ENCODE measurements at regions not wholly inside any gene's neighbourhood (a gene's known extent, or its start where the extent isn't known, plus 50 kb on each side); places are given as distances from the start of the nearest gene placed in this dataset.

DNA sequence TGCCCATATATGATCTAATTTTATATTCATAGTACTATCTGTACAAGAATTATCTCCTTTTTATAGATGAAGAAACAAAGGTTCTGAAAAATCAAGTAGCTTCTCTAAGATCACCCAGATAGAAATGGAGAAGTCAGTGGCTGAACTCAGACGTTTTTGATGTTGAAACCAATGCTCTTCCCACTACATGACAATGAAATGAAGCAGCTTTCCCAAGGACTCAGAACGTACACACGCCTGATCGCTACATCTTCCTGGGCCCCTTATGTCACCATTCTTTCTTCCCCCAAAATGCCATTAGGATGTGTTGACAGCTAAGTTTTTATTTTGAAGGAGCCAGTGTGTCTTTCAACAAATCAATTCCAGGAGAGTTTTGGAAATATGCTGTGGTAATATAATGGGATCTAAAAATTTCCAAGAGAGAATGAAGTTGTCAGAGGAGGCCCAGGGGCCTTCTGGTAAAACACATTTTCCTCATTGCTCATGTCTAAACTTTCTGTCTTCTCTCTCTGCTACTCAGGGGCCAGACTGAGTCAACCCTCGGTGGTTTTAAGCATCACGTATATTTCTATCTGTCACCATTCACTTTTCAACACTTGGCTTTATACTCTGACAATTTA lies 98.1 kb upstream of the COL21A1 start:
- Histone ChIP-seq H3K4me1 (no peaks in the 10 kb centered on the region), H3K9me3 (no peaks in the 10 kb centered on the region), H3K27ac (no peak overlapping the region), H3K36me3 (no peaks in the 10 kb centered on the region), H3K4me3 (no peak overlapping the region), H3K27me3 (no peaks in the 10 kb centered on the region)
- TF ChIP-seq, protein P1, sequence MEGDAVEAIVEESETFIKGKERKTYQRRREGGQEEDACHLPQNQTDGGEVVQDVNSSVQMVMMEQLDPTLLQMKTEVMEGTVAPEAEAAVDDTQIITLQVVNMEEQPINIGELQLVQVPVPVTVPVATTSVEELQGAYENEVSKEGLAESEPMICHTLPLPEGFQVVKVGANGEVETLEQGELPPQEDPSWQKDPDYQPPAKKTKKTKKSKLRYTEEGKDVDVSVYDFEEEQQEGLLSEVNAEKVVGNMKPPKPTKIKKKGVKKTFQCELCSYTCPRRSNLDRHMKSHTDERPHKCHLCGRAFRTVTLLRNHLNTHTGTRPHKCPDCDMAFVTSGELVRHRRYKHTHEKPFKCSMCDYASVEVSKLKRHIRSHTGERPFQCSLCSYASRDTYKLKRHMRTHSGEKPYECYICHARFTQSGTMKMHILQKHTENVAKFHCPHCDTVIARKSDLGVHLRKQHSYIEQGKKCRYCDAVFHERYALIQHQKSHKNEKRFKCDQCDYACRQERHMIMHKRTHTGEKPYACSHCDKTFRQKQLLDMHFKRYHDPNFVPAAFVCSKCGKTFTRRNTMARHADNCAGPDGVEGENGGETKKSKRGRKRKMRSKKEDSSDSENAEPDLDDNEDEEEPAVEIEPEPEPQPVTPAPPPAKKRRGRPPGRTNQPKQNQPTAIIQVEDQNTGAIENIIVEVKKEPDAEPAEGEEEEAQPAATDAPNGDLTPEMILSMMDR (IDR thresholded peaks at IDR 0.05): no peak
- TF ChIP-seq POLR2A (IDR thresholded peaks at IDR 0.05): no peak
- intact Hi-C loops (cut with DNase I): no loop called here
- DNase-seq (no peak), ATAC-seq (no peak)
- WGBS (ENCODE audit: insufficient coverage, low coverage, low lambda C conversion rate, missing lambda C conversion rate): 78% methylated on average over 6 of the region's 6 CpGs

DNA sequence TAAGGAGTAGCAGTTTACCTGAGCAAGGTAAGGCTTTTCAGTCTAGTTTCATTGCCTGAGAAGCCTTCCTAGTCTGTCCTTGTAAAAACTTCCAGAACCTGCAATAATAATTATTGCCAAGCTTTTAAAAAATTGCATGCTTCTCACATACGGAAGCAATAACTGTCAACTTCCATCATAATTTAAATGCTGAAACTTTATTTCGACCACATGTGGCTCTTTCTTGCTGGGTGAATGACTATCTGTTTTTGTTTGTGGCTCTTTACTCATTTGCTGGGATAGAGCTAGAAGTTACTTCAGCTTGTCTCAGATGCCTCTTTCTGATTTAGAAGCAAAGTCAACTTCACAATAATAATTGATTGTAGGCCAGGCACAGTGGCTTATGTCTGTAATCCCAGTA lies 95.9 kb upstream of the COL21A1 start:
- H3K4me3 ChIP-seq: no peak overlapping the region
- TF ChIP-seq, protein P1 (IDR thresholded peaks at IDR 0.05): no peak
- no peak for TF ChIP-seq POLR2A (IDR thresholded peaks at IDR 0.05)
- H3K27me3 ChIP-seq: no peaks in the 10 kb centered on the region
- H3K4me1 ChIP-seq: no peaks in the 10 kb centered on the region
- no peaks in the 10 kb centered on the region for H3K36me3 ChIP-seq
- intact Hi-C loops (cut with DNase I): no loop called here
- H3K9me3 ChIP-seq: no peaks in the 10 kb centered on the region
- ATAC-seq (no peak), DNase-seq (no peak)
- WGBS (ENCODE audit: insufficient coverage, low coverage, low lambda C conversion rate, missing lambda C conversion rate): 46% methylated on average over 2 of the region's 2 CpGs
- no peak overlapping the region for H3K27ac ChIP-seq

DNA sequence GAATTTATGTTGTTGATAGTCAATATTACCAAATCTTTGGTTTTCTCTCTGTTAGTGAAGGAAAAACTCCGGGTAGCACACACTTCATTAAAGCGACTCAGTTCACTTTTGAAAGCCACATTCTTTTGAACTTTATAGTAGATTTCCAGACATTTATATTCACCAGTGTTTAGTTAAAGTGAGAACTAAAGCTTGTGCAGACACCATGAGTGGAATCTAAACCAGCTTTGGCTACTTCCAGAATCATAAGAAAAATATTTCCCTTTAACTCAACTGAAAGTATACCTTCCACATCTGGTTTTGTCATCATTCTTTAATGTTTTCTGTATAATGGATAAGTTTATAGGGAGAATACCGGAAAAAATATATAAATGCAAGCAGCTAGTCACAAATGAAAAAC lies 92.1 kb upstream of the COL21A1 start:
- TF ChIP-seq, protein P1 (IDR thresholded peaks at IDR 0.05): no peak
- TF ChIP-seq POLR2A (IDR thresholded peaks at IDR 0.05): no peak
- no peak overlapping the region for H3K4me3 ChIP-seq
- H3K27me3 ChIP-seq: no peaks in the 10 kb centered on the region
- no peaks in the 10 kb centered on the region for H3K36me3 ChIP-seq
- H3K4me1 ChIP-seq: no peaks in the 10 kb centered on the region
- no peak overlapping the region for H3K27ac ChIP-seq
- intact Hi-C loops (cut with DNase I): no loop called here
- WGBS (ENCODE audit: insufficient coverage, low coverage, low lambda C conversion rate, missing lambda C conversion rate): 26% methylated on average over 3 of the region's 3 CpGs
- DNase-seq: no peak
- H3K9me3 ChIP-seq: no peaks in the 10 kb centered on the region
- ATAC-seq: no peak

DNA sequence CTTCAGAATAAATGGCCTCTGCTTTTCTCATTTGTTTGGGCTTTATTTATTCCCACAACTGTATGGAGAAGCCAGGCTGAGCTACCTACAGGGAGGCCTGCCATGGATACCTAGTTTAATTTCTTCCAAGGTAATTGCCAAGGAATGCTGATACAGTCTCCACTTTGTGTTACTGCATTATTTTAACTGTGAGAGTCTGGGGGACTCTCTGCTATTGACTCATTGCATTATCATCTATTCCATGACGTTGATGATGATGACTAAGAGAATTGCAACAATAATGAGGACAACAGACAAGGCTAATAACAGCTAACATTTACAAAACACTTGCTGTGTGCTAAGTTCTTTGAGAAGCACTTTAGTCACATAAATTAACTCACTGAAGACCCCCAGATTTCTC lies 88.3 kb upstream of the COL21A1 start:
- Histone ChIP-seq H3K27ac (no peak overlapping the region), H3K4me3 (no peak overlapping the region), H3K4me1 (no peaks in the 10 kb centered on the region), H3K36me3 (no peaks in the 10 kb centered on the region), H3K9me3 (no peaks in the 10 kb centered on the region), H3K27me3 (no peaks in the 10 kb centered on the region)
- DNase-seq (no peak), ATAC-seq (no peak)
- TF ChIP-seq POLR2A (IDR thresholded peaks at IDR 0.05): no peak
- TF ChIP-seq, protein P1 (IDR thresholded peaks at IDR 0.05): no peak
- intact Hi-C loops (cut with DNase I): no loop called here
- 64% methylated on average over 1 of the region's 1 CpG for WGBS (ENCODE audit: insufficient coverage, low coverage, low lambda C conversion rate, missing lambda C conversion rate)

DNA sequence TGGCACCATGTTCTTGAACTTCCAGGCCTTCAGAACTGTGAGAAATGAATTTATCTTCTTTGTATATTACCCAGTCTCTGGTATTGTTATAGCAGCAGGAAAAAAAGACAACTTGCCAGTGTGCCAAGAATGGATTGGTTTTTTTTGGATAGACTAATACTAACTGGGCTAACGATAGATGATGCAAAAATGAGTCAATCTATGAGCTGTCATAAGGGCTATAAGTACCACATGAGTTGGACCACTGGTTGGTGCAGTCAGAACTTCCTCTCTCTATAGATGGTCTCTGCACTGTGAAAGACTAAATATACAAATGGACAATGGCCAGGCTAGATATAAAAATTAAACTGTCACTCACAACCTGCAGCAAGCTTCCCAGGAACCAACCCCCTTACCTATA lies 87.6 kb upstream of the COL21A1 start:
- H3K4me3 ChIP-seq: no peak overlapping the region
- DNase-seq (no peak), ATAC-seq (no peak)
- WGBS (ENCODE audit: insufficient coverage, low coverage, low lambda C conversion rate, missing lambda C conversion rate): no CpG with 5 or more reads among the region's 1 CpG
- no peak overlapping the region for H3K27ac ChIP-seq
- no peaks in the 10 kb centered on the region for H3K9me3 ChIP-seq
- intact Hi-C loops (cut with DNase I): no loop called here
- H3K36me3 ChIP-seq: no peaks in the 10 kb centered on the region
- TF ChIP-seq POLR2A (IDR thresholded peaks at IDR 0.05): no peak
- TF ChIP-seq, protein P1 (IDR thresholded peaks at IDR 0.05): no peak
- H3K4me1 ChIP-seq: no peaks in the 10 kb centered on the region
- no peaks in the 10 kb centered on the region for H3K27me3 ChIP-seq

Measured in right lobe of liver (tissue), 6 donors.